HG02981 (cell line): ENCODE measurements at regions not wholly inside any gene's neighbourhood (a gene's known extent, or its start where the extent isn't known, plus 50 kb on each side); places are given as distances from the start of the nearest gene placed in this dataset.
"Not testable (repeated sequence)": the region's sequence is repeated elsewhere in the genome, so short reads cannot be mapped to it uniquely, and the experiment has no call there.

Experiments
- ATAC-seq: cut with Tn5 transposase; IDR thresholded peaks from one replicate; pipeline ENCODE4 v1.9.1; 2021; ENCODE audit warnings: mild to moderate bottlenecking, moderate library complexity; ENCODE audit not compliant: unreplicated experiment

DNA sequence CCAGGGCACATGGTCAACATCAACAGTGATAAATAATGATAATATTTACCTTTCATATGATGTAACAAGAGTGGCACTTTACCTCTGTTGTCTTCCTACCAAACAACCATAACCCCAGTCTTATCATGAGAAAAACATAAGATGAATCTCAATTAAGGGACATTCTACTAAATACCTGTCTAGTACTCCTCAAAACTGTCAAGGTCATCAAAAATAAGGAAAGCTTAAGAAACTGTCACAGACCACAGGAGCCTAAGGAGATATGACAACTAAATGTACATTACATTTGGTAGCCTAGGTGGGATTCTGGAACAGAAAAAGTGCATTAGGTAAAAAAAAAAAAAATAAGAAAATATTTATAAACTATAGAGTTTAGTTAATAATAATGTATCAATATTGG, 118.1 kb downstream of the CCDC34 start:
- ATAC-seq = no peak

DNA sequence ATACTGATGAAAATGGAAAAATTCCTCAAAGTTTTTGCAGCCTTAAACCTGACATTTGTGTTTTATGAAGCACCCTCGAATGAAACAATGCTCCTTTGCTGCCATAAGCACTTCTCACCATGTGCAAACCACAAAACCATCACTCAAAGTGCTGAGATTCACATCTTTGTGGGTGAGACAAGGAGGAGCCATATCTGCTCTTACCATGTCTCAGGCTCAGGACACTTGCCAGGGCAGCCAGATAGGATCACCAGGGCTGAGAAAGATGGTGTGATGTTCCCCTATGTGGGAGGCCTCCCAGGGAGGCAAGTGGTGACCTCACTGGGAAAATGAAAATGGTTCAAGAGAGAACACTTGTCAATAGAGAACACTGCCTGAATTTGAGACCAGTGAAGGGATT, 120.4 kb downstream of the CCDC34 start:
- ATAC-seq = no peak

DNA sequence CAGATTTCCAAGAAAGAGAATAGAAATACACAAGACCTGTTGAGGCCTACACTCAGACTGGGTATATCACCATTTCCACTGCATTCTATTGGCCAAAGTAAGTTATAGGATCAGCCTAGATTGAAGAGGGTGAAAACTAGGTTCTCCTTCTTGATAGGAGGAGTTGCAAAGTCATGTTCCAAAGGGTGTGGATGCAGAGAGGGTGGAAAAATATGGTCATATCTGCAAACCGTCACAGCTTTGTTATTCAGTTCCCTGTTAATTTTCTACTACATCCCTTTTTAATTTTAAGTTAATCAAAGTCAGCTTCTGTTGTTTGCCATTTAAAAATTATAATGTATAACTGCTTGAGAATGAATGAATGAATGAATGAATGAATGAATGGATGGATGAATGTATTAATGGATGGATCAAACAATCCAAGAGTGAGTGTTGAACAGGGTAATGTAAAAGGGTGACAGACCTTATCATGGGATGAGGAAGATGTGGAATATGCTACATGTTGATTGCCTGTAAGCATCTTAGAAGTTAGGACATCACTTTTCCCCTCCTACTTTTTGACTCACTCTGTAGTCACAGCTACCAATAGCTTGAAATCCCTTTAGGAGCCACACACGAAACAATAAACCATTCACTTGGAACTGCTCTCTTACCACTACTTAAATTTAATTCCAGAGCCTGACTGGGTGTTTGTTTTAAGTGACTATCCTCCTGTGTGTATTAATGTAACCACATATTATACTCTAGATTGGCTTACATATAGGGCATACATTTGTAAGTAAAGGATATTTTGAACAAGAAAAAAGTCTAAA, 121.5 kb downstream of the CCDC34 start:
- ATAC-seq = no peak

DNA sequence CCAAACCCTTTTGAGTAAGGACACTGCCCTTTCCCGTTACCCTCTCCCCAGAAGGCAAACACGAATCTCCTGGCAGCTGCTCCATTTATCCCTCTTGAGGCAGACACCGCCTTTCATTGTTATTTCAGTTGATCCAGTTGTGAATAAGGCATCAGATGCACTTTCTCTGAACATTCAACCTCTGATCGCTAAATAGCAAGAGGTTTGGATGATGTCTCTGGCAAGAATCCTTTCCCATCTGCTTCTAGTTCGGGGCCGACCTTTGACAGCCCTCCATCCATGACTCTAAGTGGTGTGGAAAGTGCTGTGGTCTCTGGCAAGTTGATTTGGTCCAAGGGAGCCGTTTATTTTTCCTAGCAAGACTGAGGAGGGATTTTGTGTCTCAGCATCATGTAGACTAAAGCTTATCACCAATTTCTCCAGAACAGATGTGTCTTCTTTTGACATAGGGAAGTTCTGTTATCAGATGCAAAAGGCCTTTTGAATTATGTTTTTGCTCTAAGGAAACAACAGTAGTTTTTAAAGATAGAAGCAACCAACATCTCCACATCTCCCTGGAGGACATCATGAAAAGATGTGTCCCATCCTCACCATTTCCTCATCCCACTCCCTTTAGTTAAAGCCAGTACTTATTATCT, 123.6 kb downstream of the CCDC34 start:
- no peak for ATAC-seq

DNA sequence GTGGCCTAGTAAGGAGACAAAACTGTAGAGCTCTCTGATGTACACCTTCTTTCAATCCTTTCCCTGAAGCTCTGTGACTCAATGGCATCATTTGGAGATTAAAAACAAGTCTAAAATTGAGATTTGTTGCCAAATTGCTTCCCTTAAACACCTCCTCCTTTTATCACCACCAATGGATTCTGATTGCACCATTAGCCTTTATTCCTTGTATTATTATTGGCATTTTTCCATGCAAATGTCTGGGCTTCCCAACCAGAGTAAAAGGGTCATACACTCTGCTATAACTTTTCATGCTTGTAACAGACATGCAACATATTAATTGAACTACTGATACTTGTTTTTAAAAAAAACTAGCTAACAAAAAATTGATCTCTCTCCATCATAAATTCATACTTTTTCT, 124.2 kb downstream of the CCDC34 start:
- ATAC-seq = no peak

DNA sequence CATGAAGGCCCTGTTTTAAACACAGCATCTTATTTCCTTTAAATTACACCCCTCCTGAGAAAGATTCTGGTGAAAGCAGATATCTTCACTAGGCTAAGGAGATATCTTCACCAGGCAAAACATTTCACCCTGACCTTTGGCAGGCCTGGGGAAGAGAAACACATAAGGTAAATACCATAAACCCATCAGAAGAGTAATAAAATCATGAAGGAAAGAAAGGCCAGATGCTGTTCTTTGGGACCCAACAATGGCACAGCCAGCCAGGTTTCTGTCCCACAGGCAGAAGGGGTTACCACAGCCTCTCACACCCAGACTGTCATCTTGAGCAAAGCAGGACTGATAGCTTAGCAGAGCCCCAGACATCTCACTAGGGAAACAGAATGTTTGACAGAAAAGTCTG, 125.4 kb downstream of the CCDC34 start:
- no peak for ATAC-seq

DNA sequence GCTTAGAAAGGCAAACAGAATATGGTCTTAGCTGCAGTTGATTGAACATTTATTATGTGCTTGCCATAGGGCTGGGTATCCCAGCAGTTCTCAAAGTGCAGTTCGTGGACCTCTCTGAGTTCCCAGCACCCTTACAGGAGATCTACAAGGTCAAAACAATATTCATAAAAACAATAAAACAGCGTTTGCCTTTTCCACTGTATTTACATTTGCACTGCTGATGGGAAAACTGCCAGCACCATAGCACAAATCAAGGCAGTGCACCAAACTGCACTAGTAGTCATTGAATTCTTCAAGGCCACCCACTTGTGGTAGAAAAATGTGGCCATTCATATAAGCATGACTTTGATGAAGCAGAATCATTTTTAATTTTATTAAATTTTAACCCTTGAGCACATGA, 128.1 kb downstream of the CCDC34 start:
- ATAC-seq = no peak

DNA sequence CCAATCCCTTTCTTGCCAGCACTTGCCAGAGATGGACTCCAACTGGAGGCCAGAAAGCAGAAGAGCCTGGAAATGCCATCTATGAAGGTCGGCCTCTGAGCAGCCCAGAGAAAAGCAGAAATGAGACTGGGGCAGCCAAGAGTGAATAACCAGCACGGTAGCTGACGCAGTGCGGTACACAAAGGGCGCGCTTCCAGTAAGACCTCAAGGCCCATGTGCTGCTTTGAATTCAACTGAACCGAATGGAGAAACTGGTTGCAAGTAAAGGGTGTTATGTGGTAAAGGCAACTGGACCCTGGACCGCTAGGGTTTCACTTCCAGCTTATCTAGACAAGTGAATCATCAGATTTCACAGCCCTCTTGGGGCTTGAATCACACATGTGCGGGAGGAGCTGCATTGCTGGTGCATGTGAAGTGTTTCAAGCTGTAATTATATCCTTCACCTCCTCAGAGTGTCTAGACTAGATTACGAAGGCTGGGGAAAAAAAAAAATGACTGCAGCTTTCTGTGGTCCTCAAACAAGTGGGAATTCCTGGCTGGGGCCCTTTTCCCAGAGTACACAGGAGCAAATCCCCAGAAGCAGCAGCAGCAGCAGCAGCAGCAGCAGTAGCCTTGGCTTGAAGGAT, 128.9 kb downstream of the CCDC34 start:
- ATAC-seq = peak; percentile 94

DNA sequence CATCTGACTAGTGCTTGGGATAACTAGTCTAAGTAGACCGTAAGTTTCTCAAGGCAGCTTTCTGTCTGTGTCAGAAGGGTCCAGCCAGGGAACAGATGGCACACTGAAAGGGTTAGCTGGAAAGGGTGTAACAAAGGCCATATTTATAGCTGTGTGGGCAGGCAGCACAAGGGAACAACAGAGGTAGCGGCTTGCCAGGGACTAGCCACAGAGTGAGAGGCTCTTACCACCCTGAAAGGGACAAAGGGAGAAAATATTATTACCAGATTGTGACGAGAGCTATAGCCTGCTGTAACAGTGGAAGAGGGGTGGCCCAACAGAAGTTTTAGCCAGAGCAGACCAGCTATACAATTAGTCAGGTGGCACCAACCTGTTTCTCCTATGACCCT, 129.4 kb downstream of the CCDC34 start:
- ATAC-seq = peak; percentile 11

DNA sequence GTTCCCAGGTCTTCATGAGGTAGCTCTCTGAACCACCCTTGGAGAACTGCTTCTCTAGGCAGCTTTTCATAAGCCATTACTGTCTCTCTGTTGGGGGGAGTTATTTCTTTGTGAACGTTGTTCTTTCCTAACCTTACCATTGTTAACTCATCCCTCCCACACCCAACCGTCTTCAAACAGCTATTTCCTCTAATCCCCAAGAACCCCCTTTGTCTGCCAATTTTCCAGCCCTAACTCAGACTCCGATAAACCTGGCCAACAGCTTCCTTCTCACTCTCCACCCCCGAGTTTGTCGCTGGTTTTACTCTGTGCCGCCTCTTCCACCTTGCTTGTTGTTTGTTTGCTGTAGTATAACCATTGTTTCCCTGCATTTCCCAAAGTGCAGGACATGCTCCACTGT, 131.5 kb downstream of the CCDC34 start:
- no peak for ATAC-seq

DNA sequence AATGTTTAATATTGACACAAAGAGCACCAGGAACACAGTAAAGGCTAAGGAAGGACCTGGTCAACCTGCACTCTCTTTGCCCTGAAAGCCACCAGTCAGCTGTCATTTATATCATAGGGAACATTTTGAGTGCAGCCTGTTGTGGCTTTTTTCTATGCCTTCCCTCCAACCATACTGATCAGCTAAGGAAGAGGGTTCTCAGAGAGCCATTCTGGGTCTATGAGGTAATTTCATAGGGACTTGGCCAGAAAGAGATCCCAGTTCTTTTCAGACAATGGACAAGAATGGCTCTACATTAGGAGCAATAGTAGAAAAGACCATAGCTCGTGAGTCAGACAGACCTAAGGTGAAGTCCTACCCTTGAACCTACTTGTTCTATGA, 132.8 kb downstream of the CCDC34 start:
- no peak for ATAC-seq

DNA sequence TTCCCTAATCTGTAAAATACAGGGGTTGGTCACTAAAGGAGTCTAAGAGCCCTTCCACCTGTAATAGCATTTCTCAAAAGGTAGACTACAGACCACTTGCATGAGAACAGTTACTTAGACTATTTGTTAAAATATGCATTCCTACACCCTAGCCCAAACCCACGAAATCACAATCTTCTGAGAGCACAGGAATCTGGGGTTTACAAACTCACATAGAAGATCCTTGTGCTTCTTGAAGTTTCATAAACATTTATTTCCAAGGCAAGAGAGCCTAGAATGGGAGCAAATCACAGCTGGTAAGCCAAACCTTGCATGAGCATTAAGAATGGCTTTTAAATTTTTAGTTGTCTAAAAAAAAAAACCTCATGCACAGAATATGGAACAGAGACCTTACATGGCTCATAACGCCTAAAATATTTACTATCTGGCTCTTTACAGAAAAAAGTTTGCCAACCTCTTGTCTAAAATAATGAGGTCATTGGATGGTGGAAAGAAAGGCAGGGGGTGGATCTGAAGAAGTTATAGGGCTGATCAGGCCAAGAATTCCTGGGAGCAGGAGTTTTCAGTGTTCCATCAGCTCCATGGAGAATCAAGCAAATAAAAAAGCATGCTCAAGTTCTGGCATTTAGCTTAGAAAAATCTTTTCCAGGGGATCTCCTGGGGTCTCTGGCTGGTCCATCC, 133.4 kb downstream of the CCDC34 start:
- ATAC-seq = no peak

DNA sequence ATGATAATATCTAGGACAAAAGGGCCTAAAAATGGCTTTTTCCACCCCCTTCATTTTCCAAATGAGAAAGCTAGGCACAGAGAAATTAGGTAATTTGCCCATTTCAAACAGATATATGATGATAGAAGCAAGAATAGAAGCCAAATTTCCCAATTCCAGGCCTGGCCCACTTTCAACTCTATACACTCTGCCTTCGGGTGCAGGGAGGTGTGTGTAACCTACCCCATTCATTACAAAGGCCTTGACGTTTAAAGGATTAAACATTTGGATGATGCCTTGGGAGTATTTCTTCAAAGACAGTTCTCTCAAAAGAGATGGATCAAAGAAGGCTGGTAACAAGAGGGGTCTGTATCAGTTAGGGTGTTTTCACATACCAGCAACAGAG, 134.1 kb downstream of the CCDC34 start:
- no peak for ATAC-seq

DNA sequence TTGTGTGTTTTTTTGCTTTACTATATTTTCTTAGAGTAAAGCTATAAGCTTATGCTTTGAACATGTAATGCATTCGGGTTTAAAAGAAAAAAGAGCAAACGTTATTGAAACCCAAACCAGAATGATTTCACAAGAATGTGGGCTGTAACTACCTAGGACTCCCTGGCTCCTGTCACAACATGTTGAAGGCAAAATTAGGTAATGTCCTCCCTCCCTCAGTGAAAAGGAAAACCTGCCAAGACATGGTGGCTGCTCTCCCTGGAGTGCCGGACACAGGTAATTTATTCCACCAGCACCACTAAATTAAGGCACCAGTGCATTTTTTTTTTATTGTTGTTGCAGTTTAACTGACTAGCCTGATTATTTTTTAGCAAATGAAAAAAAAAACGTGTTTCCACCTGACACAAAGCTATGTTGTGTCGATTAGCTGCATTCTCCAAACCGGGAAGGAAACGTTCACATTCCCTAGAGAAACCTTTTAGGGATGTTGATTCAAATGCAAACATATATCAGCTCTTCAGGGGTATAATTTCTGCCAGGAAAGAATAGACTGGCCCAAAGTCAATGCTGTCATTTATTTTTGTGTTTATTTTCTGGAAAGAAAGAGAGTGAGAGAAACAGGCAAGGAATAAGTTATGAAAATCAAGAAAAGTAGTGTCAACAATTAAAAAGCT, 134.6 kb downstream of the CCDC34 start:
- no peak for ATAC-seq

DNA sequence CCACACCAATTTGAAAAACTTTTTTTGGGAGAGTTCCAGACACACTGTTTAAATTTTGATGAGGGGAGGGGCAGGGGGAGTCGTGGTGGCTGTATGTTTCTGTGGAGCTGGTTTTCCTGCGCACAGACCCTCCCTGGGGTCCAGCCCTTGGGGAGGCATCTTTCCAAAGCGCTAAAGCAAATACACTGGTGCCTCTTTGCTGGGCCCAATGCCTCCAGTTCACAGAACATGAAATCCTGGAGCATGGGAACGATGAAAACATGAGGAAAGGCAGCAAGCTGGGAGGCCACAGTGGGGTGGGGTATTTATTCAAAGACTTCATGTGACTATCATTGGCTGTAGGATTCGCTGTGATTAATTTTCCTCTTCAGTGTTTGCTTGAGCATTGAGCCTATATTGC, 135.3 kb downstream of the CCDC34 start:
- no peak for ATAC-seq

DNA sequence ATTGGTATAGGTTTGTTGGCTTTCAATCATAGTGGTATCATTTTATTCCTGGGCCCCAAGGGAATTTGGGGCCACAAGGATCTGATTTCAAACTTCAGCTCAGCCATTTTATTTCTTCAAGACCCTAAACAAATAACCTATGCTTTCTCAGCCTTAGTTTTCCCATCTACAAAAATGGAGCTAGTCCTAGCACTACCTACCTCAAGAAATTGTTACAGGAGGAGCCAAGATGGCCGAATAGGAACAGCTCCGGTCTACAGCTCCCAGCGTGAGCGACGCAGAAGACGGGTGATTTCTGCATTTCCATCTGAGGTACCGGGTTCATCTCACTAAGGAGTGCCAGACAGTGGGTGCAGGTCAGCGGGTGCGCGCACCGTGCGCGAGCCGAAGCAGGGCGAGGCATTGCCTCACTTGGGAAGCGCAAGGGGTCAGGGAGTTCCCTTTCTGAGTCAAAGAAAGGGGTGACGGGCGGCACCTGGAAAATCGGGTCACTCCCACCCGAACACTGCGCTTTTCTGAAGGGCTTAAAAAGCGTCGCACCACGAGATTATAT, 143.5 kb downstream of the CCDC34 start:
- not testable (repeated sequence) for ATAC-seq

DNA sequence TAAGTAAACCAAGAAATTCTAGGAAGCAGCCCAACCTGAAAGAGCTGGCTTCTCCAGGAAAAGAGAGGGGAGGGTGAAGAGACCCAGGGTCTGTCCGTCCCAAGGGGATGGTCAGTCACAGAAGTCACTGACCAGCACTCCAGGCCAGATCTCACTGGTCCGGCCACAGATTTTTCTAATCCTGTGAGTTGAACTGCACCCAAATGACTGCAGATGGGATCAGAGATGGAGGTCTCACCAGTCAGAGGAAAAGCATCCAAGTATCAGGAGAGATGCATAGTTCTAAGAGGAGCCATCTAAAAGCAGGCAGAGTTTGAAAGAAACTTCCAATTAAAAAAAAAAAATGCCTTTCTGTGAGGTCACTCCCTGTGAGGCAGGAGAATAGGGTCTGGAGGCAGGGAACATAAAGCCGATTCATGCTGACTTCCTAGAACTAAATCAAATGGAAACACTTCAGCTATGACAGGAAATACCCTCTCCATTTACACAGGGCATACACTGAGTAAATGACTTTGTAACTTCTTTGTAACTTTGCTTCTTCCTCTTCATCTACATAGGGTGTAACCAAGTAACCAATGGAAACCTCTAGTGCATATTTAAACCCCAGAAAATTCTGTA, 144.5 kb downstream of the CCDC34 start:
- no peak for ATAC-seq

DNA sequence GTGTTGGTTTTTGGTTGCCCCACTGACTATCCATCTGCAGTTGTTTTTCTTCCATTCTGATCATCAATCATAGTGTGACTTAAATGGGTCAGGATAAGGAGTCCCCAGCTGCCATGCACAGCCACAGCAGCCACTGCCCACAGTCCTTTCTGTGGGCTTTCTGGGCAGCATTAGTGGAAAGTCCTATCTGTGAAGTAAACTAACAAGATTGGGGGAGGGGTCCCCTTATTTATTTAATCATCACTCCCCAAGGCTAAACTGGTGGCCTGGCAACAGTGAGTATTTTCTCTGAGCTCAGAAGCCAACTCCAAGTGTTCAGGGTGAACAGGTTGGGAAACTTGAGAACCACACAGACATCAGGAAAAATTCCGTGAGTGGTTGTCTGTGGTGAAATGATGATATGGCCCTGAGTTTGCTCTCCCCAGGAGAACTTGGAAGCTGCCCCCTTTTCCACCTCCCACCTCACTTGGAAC, 145.0 kb downstream of the CCDC34 start:
- ATAC-seq = no peak

DNA sequence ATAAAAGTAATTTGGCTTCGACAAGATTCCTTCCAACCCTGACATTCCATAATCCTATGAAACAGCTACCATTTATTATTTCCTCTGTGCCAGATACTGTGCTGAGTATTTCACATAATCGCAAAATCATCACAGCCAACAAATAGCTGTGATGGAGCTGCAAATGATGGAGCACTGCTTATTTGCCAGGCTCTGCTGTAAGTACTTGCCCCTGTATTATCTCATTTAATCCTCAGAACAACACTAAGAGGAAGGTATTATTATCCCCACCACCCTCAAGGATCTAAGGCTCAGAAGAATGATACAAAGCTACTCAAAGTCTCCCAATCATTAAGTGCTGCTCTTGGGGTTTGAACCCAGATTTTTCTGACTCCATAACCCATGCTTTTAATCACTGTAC, 145.5 kb downstream of the CCDC34 start:
- no peak for ATAC-seq
